Kidney epithelial cell (primary cell): ENCODE measurements at regions not wholly inside any gene's neighbourhood (a gene's known extent, or its start where the extent isn't known, plus 50 kb on each side); places are given as distances from the start of the nearest gene placed in this dataset.

Source experiments
- DNase-seq: peaks from one replicate; pipeline ENCODE4 v3.0.0-alpha.2; 2010; ENCODE audit warnings: low read depth
- H3K27me3 ChIP-seq: 2 replicates; pipeline ENCODE4 v1.6.0; 2011; ENCODE audit warnings: low read length; ENCODE audit not compliant: control insufficient read depth, insufficient read depth
- H3K36me3 ChIP-seq: 2 replicates; pipeline ENCODE4 v1.5.1; 2011; ENCODE audit warnings: low read length; ENCODE audit not compliant: control insufficient read depth, insufficient read depth
- H3K4me3 ChIP-seq: 2 replicates; pipeline ENCODE4 v1.5.1; 2011; ENCODE audit warnings: low read depth, mild to moderate bottlenecking, control low read depth, low read length
- TF ChIP-seq, protein P1 (sequence below): IDR thresholded peaks from 2 replicates; pipeline ENCODE4 v1.5.1; 2011; ENCODE audit warnings: mild to moderate bottlenecking, moderate library complexity, low read length, control low read depth, inconsistent platforms; ENCODE audit not compliant: insufficient read depth, poor library complexity, severe bottlenecking

DNA sequence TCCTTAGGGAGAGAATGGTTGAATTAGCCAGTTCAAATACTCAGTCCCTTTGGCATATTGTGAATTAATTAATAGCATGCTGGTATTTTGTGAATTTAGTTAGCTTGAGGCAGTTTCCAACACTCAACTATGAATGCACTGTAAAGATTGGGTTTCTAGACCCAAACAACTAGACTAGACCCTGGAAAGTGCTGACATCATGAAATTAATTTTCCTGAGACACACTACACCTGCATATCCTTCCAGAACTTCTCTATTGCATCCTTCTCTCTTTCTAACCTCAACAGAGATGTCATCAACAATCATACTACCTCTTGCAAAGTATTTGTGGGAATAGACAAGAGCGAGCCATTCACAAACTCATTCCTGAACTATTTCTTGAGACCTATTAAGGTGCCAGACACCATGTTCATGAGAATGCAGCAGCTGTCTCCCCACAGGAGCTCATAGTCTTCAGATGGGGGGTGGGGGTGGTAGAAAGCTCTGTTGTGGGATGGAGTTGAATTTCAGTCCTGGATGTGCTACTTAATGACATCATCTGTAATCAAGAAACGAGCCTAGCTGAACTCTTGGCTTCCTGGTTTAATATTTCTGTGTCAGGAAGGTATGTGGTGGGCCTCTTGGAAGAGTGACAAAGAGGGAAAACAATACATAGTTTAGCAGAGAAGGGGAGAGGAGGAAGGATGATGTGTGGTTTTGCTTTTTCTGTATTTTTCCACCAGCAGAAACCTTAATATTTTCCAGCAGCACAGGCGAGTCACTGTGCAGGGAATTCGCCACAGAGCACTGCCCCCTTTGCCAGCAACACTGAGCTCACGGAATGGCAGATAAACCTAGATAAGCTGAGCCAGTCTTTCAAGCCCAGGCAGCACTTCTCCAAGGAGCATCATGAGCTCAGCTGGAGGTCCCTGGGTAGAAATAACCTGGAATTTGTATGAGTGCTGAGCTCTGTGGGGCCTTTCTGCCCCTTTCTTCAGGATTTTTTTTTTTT is 53.1 kb upstream of the CYSLTR2 start:
- TF ChIP-seq, protein P1, sequence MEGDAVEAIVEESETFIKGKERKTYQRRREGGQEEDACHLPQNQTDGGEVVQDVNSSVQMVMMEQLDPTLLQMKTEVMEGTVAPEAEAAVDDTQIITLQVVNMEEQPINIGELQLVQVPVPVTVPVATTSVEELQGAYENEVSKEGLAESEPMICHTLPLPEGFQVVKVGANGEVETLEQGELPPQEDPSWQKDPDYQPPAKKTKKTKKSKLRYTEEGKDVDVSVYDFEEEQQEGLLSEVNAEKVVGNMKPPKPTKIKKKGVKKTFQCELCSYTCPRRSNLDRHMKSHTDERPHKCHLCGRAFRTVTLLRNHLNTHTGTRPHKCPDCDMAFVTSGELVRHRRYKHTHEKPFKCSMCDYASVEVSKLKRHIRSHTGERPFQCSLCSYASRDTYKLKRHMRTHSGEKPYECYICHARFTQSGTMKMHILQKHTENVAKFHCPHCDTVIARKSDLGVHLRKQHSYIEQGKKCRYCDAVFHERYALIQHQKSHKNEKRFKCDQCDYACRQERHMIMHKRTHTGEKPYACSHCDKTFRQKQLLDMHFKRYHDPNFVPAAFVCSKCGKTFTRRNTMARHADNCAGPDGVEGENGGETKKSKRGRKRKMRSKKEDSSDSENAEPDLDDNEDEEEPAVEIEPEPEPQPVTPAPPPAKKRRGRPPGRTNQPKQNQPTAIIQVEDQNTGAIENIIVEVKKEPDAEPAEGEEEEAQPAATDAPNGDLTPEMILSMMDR: no peak
- Histone ChIP-seq H3K4me3 (no peak overlapping the region), H3K27me3 (no peaks in the 10 kb centered on the region), H3K36me3 (no peaks in the 10 kb centered on the region)
- peak; percentile 86 for DNase-seq

GRCh38 chr13:48602296-48603016 is 51.3 kb upstream of the CYSLTR2 start:
- DNase-seq: no peak
- TF ChIP-seq, protein P1: no peak
- Histone ChIP-seq H3K36me3 (no peaks in the 10 kb centered on the region), H3K27me3 (no peaks in the 10 kb centered on the region), H3K4me3 (no peak overlapping the region)

DNA sequence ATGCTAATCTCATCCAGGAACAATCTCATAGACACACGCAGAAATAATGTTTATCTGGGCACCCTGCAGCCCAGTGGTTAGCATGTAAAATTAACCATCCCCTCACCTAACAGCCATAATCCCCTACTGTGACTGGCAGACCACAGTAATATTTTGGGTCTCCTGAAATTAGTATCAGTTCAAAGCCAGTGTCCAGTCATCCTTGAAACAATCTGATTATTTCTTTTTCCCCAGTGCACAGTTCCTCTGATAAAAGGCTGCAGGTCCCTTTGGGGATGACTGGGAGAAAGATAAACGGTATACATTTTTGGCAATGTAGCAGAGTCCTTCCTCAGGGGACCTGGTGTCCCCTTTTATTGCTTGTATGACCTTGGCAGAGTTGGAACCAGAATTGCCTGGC is 50.4 kb upstream of the CYSLTR2 start:
- no peak for DNase-seq
- TF ChIP-seq, protein P1: no peak
- Histone ChIP-seq H3K27me3 (no peaks in the 10 kb centered on the region), H3K4me3 (no peak overlapping the region), H3K36me3 (no peaks in the 10 kb centered on the region)
